ENCODE measurements at regions not wholly inside any gene's neighbourhood (a gene's known extent, or its start where the extent isn't known, plus 50 kb on each side); places are given as distances from the start of the nearest gene placed in this dataset.

DNA sequence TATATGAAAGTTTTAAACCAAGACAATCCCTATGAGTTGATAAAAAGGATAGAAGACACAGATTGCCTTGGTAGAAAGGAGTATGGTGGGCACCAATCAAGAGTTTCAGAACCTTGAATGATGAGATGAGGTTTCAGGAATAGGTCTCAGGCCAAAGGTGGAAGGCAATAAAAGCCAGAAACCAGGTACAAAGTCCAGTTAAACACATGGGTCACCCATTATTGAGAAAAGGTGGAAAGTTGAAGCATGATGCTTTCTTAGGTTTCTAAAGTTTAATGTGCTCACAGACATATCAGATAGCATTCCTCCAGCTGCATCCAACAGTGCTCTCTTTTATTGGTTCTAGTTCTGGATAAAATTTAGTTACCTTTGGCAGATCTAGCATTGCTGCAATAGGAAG is 950.8 kb upstream of the SOX9 start:
- Histone ChIP-seq H4K91ac (ENCODE audit: insufficient read depth, low read depth, low read length) (no peak overlapping the region), H3K4ac (ENCODE audit: low read depth, low read length) (no peak overlapping the region), H4K8ac (ENCODE audit: low read depth in 2 of 2, low read length in 2 of 2) (no peak overlapping the region), H3K9ac (ENCODE audit: low read depth, low read length) (no peak overlapping the region), H3K4me3 (ENCODE audit: insufficient read depth, low read depth, low read length) (no peak overlapping the region), H2BK15ac (ENCODE audit: low read depth, low read length) (no peak overlapping the region), H3K56ac (ENCODE audit: extremely low read depth, insufficient read depth, low read length) (no peak overlapping the region), H3K27ac (ENCODE audit: insufficient read depth, low read length) (no peak overlapping the region), H4K5ac (ENCODE audit: low read depth, low read length) (no peak overlapping the region), H3K4me2 (ENCODE audit: low read depth, low read length) (no peak overlapping the region), H3K23ac (ENCODE audit: low read depth, low read length) (no peak overlapping the region), H2BK20ac (ENCODE audit: low read depth, low read length) (0 out of 2 replicates have a peak overlapping the region, but pooled peaks have one; percentile 35), H3K36me3 (ENCODE audit: control insufficient read depth, insufficient read depth, low read length) (no peaks in the 10 kb centered on the region), H2BK120ac (ENCODE audit: low read depth, low read length) (no peak overlapping the region), H3K18ac (ENCODE audit: low read depth, low read length) (no peak overlapping the region), H3K9me1 (ENCODE audit: insufficient read depth, low read length) (no peaks in the 10 kb centered on the region), H3K14ac (replicated peaks; ENCODE audit: low read depth, low read length) (no peak overlapping the region), H3K27me3 (ENCODE audit: control insufficient read depth, insufficient read depth, low read length) (no peaks in the 10 kb centered on the region), H3K4me1 (ENCODE audit: control insufficient read depth, insufficient read depth, low read length) (no peaks in the 10 kb centered on the region; the same call in 1 of the 2 replicates), H4K20me1 (ENCODE audit: insufficient read depth, low read length) (no peaks in the 10 kb centered on the region), H2AK5ac (ENCODE audit: low read depth, low read length) (no peak overlapping the region), H3K9me3 (ENCODE audit: control insufficient read depth, insufficient read depth, low read length) (no peaks in the 10 kb centered on the region), H3K79me1 (ENCODE audit: low read depth in 1 of 2, low read length in 2 of 2) (no peaks in the 10 kb centered on the region), H2BK5ac (ENCODE audit: low read depth, low read length, poor library complexity, severe bottlenecking) (no peak overlapping the region), H2AFZ (replicated peaks; ENCODE audit: low read length, poor library complexity) (no peak overlapping the region), H2AK9ac (replicated peaks; ENCODE audit: low read depth, low read length, poor library complexity) (no peak overlapping the region)
- in situ Hi-C loops (cut with MboI; ENCODE audit: low sequenced_read_pairs) (no loop called here), dilution Hi-C loops (cut with HindIII; ENCODE audit: low sequenced_read_pairs, unreplicated experiment) (no loop called here), intact Hi-C loops (cut with micrococcal nuclease) (no loop called here)
- ATAC-seq (ENCODE audit: low read depth) (no peak), DNase-seq (no peak)
- CTCF ChIA-PET = no interaction called here
- no peak for TF ChIP-seq MXI1 (IDR thresholded peaks at IDR 0.05; ENCODE audit: borderline replicate concordance, low read depth, low read length)
- TF ChIP-seq, protein P1, sequence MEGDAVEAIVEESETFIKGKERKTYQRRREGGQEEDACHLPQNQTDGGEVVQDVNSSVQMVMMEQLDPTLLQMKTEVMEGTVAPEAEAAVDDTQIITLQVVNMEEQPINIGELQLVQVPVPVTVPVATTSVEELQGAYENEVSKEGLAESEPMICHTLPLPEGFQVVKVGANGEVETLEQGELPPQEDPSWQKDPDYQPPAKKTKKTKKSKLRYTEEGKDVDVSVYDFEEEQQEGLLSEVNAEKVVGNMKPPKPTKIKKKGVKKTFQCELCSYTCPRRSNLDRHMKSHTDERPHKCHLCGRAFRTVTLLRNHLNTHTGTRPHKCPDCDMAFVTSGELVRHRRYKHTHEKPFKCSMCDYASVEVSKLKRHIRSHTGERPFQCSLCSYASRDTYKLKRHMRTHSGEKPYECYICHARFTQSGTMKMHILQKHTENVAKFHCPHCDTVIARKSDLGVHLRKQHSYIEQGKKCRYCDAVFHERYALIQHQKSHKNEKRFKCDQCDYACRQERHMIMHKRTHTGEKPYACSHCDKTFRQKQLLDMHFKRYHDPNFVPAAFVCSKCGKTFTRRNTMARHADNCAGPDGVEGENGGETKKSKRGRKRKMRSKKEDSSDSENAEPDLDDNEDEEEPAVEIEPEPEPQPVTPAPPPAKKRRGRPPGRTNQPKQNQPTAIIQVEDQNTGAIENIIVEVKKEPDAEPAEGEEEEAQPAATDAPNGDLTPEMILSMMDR (conservative IDR thresholded peaks at IDR 0.05; ENCODE audit: low read depth, low read length) = no peak
- TF ChIP-seq, protein P2, sequence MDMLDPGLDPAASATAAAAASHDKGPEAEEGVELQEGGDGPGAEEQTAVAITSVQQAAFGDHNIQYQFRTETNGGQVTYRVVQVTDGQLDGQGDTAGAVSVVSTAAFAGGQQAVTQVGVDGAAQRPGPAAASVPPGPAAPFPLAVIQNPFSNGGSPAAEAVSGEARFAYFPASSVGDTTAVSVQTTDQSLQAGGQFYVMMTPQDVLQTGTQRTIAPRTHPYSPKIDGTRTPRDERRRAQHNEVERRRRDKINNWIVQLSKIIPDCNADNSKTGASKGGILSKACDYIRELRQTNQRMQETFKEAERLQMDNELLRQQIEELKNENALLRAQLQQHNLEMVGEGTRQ (IDR thresholded peaks at IDR 0.05; ENCODE audit: low read depth, low read length) = no peak
- no peak for TF ChIP-seq RCOR1 (IDR thresholded peaks at IDR 0.05; ENCODE audit: insufficient replicate concordance, low read length)
- no peak for TF ChIP-seq RAD21 (IDR thresholded peaks at IDR 0.05; ENCODE audit: low read length)
- no peak for TF ChIP-seq FOS (IDR thresholded peaks at IDR 0.05; ENCODE audit: low read depth, low read length)
- no peak for TF ChIP-seq POLR2A (IDR thresholded peaks at IDR 0.05; ENCODE audit: low read depth, low read length)
- no peak for TF ChIP-seq NFE2L2 (IDR thresholded peaks at IDR 0.05; ENCODE audit: low read depth, low read length)
- TF ChIP-seq, protein P3, sequence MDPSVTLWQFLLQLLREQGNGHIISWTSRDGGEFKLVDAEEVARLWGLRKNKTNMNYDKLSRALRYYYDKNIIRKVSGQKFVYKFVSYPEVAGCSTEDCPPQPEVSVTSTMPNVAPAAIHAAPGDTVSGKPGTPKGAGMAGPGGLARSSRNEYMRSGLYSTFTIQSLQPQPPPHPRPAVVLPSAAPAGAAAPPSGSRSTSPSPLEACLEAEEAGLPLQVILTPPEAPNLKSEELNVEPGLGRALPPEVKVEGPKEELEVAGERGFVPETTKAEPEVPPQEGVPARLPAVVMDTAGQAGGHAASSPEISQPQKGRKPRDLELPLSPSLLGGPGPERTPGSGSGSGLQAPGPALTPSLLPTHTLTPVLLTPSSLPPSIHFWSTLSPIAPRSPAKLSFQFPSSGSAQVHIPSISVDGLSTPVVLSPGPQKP (IDR thresholded peaks at IDR 0.05; ENCODE audit: borderline replicate concordance, low read depth, low read length) = no peak
- no peak for TF ChIP-seq CEBPB (IDR thresholded peaks at IDR 0.05; ENCODE audit: low read depth, low read length)
- no peak for TF ChIP-seq SMC3 (IDR thresholded peaks at IDR 0.05; ENCODE audit: low read depth, low read length)
- TF ChIP-seq MAZ (IDR thresholded peaks at IDR 0.05; ENCODE audit: borderline replicate concordance, low read depth, low read length) = no peak
- no peak for TF ChIP-seq BHLHE40 (IDR thresholded peaks at IDR 0.05; ENCODE audit: low read depth, low read length)
- no peak for TF ChIP-seq RFX5 (IDR thresholded peaks at IDR 0.05; ENCODE audit: low read depth, low read length)
- no peak for TF ChIP-seq CHD1 (IDR thresholded peaks at IDR 0.05; ENCODE audit: low read depth, low read length)
- TF ChIP-seq MAFK (IDR thresholded peaks at IDR 0.05; ENCODE audit: low read depth, low read length) = no peak
- POLR2A ChIA-PET (ENCODE audit: unreplicated experiment) = no interaction called here
- BruUV-seq (replicated peaks) = no TSS peak

Data from IMR-90 (cell line).